ENCODE measurements at regions not wholly inside any gene's neighbourhood (a gene's known extent, or its start where the extent isn't known, plus 50 kb on each side); places are given as distances from the start of the nearest gene placed in this dataset.

DNA sequence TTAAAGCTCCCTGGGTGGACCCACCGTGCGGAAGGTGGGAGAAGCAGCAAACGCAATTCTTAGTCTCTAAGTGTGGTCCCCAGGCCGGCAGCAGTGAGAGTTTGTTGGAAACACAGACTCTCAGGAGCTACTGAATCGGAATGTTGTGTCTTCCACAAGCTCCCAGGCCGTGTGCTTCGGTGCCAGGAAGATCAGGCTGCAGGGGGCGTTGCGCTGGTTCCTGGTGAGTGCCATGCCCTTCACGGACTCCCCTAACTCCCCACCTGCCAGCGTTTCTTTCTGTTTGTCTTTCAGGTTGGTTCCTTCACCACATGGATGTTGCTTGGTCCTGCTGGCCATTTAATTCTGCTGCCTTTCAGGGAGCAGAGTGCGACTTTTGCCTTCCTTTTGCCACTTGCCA is 91.2 kb upstream of the PITRM1 start:
- DNase-seq (ENCODE audit: insufficient read length, low spot score), result no peak
- FAIRE-seq, result no peak
- TF ChIP-seq, protein P1, sequence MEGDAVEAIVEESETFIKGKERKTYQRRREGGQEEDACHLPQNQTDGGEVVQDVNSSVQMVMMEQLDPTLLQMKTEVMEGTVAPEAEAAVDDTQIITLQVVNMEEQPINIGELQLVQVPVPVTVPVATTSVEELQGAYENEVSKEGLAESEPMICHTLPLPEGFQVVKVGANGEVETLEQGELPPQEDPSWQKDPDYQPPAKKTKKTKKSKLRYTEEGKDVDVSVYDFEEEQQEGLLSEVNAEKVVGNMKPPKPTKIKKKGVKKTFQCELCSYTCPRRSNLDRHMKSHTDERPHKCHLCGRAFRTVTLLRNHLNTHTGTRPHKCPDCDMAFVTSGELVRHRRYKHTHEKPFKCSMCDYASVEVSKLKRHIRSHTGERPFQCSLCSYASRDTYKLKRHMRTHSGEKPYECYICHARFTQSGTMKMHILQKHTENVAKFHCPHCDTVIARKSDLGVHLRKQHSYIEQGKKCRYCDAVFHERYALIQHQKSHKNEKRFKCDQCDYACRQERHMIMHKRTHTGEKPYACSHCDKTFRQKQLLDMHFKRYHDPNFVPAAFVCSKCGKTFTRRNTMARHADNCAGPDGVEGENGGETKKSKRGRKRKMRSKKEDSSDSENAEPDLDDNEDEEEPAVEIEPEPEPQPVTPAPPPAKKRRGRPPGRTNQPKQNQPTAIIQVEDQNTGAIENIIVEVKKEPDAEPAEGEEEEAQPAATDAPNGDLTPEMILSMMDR (IDR thresholded peaks at IDR 0.05; ENCODE audit: insufficient read depth, missing control alignments), result no peak

DNA sequence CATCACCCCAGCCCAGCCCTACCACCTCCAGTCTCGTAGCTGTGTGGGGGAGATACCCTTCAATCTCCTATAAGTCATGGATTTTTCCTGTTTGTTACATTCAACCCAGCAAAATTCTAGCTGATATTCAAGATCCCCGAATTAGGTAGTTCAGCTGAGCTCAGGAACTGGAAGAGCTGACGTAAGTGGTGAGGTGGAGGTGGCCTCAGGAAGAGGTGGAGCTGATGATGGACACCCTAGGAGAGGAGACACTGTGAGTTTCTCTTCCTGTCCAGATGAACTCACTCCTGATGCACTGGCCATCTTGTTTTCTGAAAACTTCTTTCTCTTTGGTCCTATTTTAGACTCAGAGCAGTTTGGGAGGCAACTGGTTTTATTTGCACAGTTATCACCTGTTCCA is 90.5 kb upstream of the PITRM1 start:
- FAIRE-seq (no peak), DNase-seq (ENCODE audit: insufficient read length, low spot score) (no peak)
- TF ChIP-seq, protein P1 (IDR thresholded peaks at IDR 0.05; ENCODE audit: insufficient read depth, missing control alignments), result no peak

DNA sequence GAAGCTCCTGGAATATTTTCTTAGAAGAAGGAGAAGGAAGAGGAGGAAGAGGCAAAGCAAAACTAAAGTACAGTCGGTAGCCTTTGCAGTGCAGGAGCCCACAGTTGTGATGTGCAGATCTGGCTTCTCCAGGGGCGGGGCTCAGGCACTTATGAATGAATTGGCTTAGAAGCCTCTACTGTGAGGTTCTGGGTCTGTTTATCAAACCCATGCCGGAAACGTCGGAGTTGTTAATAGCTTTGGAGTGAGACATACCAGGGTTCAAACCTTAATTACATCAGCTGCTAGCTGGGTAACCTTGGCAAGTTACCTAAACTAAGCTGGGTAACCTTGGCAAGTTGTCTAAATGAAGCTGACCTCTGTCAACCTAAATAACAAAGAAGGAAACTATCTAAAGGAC is 89.3 kb upstream of the PITRM1 start:
- no peak for DNase-seq (ENCODE audit: insufficient read length, low spot score)
- TF ChIP-seq, protein P1 (IDR thresholded peaks at IDR 0.05; ENCODE audit: insufficient read depth, missing control alignments), result no peak
- FAIRE-seq, result no peak

DNA sequence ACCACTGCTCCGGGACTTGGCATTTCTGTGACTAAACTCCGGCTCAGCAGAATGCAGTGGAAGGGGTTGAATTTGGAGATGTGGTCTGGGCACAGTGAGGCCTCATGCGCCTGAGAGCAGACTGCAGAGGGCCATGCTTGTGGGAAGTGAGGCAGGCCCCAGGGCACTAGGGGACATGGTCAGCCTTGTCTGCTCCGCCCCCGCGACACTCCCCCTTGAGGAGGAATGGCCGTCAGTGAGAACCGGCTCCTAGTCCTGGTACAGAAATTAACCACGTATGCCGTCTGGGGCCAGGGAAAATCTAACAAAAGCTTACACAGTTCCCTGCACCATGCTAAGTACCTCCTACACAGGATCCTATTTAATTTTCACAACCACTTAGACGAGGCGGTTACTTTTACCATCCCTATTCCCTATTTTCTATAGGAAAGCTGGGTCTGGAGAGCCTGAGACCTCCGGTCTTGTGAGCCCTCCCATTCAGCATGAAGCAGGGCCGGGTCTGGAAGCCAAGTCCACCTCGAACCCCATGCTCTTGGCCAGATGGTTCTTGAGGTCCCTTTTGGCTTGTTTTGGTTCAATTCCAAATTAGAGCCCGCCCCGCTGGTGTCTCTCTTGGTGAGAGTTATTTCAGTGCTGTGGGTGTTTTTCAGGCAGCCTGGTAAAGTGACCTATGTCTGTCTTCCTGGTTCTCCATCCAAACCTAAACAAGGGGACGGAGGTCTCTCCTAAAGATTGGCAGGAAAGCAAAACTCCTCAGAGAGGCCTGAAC is 87.7 kb upstream of the PITRM1 start:
- TF ChIP-seq, protein P1 (IDR thresholded peaks at IDR 0.05; ENCODE audit: insufficient read depth, missing control alignments), result no peak
- FAIRE-seq (no peak), DNase-seq (ENCODE audit: insufficient read length, low spot score) (no peak)

DNA sequence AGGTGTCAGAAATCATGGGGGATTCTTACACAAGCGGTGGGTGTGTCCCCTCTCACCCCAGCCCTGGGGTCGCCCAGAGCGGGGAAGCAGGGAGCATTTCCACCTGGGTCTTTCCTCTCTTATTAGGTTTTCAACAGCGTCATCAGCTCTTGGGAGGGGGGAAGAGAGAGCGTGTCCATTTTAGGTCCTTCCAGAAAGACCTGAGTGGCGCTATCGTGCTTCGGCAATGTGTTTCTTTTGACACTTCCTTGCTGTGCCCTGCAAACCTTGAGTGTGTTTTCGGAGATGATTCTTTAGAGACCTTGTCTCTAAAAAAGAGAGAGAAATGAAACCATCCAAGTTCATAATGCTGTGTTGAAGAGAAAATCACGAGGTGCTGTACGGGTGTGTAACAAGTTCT is 86.9 kb upstream of the PITRM1 start:
- DNase-seq (ENCODE audit: insufficient read length, low spot score), result no peak
- no peak for FAIRE-seq
- TF ChIP-seq, protein P1 (IDR thresholded peaks at IDR 0.05; ENCODE audit: insufficient read depth, missing control alignments), result no peak

DNA sequence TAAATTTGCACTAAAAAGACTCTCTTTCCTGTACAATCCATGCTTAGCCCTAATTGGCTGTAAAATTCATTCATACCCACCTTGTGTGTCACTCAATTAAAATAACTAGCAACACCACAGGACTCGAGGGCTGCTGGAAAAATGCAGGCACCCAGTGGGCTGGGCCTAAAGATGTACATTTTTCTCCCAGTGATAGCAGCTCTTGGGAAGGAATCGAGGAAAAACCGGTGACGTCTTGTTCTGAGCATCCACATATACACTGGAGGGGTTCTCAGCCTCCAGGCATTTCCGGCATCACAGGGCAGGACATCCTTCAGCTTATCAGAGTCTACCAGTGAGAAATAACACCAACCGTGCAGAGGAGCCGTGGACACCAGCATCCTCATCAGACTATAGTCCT is 85.8 kb upstream of the PITRM1 start:
- TF ChIP-seq, protein P1 (IDR thresholded peaks at IDR 0.05; ENCODE audit: insufficient read depth, missing control alignments), result no peak
- DNase-seq (ENCODE audit: insufficient read length, low spot score) (no peak), FAIRE-seq (no peak)

DNA sequence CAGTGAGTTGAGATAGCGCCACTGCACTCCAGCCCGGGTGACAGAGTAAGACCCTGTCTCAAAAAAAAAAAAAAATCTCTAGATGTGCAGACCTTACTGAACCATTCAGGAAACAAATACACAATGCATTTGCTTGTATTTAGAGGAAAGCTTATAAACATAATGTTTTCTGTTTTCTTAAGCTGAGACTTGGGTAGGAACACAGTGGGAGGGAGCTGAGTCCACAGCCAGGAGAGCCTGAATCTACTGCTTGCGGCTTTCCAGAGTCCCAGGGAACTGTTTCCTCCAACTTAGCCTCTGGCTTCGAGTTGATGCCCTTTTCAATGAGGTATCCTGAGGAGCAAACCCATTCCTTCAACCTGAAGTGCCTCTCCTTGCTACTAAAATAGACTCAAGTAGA is 83.0 kb upstream of the PITRM1 start:
- DNase-seq (ENCODE audit: insufficient read length, low spot score), result no peak
- TF ChIP-seq, protein P1 (IDR thresholded peaks at IDR 0.05; ENCODE audit: insufficient read depth, missing control alignments), result no peak
- FAIRE-seq, result no peak

Data from D721Med (cell line).